Caki2 (cell line): ENCODE measurements at regions not wholly inside any gene's neighbourhood (a gene's known extent, or its start where the extent isn't known, plus 50 kb on each side); places are given as distances from the start of the nearest gene placed in this dataset.

Source experiments
- DNase-seq: peaks from one replicate; pipeline ENCODE4 v3.0.0-alpha.2; 2015; ENCODE audit warnings: low read depth
- in situ Hi-C: cut with HindIII; loops from 2 replicates; pipeline ENCODE4 v1.10.0; 2016; ENCODE audit warnings: low sequenced_read_pairs, low pct_unique_long_range_greater_than_20kb, mixed read lengths

DNA sequence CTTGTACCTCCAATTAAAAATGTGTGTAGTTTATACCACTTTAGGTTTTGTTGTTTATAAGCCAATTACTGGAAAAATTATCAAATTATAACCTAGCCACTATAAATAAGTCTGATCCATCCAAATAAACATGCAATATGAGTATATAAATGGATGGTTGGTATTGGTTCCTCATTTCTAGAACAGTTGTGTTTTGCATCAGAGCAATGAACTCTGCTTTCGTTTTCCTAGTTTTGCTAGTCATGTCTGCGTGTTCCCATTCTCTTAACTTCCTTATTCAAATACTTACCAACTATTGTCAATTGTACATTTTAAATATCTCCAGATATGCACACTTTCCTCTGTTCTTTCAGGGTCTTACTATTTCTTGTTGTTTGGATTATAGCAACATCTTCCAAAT lies 641.7 kb downstream of the NR4A2 start:
- no peak for DNase-seq
- in situ Hi-C loops: no loop called here

DNA sequence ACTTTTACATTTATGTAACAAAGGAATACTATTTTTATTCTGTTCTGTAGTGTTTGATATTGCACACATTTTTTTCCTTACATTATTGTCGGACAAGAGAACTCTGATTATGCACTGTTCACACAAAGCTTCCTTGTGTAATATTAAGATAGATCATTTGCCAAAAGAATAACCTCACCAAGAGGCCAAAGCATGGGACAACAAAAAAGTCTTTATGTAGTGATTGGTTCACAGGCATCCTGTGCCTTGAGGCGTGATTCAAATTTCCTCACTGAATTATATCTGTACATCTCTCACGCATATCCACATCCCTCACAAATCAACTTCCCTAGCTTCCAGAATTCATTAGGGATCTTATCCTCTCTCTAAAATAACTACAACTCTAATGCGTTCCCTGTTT lies 642.7 kb downstream of the NR4A2 start:
- in situ Hi-C loops: no loop called here
- DNase-seq: no peak

DNA sequence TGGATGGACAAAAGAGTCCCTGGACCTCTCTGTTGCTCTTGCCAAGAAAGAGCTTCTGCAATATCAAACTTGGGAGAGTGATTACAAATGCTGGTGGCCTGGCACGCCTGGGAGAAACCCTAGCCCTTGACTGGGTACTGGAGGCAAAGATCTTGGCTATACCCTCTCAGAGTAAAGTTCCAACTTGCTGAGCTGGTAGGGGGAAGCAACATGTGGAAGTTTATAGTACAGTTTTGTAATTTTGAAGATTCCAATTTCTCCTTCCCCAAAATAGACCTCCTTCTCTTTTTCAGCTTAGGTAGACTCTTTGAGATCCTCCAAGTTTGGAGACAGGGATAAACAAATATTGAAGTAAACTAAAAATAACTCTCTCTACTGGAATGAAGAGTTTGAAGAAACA lies 645.3 kb downstream of the NR4A2 start:
- in situ Hi-C loops: no loop called here
- DNase-seq: no peak

DNA sequence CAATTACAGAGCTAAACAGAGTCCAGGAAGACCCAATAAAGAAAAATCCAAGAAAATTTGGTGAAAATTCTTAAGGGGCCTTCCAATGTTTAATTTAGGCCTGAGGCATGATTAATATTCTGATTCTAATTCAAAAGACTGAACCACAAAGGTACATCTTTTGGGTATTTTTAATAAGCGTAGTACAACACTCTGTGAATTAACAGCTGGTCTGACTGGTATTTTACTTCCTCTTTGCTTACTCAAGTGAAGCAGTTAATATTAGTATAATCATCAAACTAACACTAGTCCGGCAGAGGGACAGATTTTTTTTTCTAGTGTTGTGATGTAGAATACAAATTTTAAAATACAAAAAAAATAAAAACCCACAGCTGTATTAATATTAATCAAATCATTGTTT lies 652.9 kb downstream of the NR4A2 start:
- DNase-seq: no peak
- in situ Hi-C loops: no loop called here

DNA sequence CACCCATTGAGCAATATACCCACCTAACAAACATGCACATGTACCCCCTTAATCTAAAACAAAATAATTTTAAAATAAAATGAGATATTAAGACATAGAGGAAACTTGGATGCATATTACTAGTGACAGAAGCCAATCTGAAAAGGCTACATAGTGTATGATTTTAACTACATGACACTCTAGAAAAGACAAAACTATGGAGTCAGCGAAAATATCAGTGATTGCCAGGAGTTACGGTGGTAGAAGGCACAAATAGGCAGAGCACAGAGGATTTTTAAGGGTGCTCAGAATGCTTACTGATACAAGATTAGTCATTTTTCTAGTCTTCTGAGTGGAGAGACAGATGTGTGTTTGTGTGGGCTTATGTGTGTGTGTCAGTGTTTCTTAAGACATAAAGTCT lies 656.6 kb downstream of the NR4A2 start:
- in situ Hi-C loops: no loop called here
- no peak for DNase-seq

DNA sequence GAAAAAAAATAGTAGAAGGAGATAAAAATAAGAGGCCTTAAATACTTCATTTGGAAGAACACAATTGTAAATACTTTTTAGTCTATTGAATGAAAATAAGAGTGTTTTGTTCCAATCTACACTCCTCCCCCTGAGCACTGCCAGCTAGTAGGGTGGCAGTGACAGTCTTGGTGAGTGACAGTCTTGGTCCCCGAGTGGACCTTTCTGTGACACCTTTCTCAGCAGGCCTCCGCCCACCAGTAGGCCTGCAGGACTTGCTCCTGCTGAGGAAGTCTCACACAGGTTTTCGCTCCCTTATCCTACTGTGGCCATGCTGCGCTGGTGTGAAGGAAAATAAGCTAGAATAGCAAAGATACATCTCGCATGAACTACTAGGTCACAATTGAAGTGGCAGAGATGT lies 666.8 kb downstream of the NR4A2 start:
- in situ Hi-C loops: no loop called here
- no peak for DNase-seq

DNA sequence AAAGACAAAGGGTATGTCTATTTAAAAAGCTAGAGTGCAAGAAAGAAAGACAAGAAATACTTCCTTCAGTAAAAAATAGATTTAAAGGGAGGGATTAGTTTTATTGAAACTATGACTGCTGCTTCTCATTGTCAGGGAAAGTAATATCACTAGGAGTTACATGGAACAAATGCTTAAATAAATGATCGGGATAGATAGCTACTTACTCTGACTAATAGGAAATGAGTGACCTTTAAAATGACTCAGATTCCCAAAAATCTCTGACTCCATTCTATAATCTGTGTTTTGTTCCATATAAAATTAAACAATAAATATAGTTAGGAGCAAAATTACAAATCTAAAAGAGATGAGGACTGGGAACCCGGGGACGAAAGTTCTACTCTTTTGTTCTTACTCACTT lies 669.3 kb downstream of the NR4A2 start:
- in situ Hi-C loops: no loop called here
- no peak for DNase-seq

DNA sequence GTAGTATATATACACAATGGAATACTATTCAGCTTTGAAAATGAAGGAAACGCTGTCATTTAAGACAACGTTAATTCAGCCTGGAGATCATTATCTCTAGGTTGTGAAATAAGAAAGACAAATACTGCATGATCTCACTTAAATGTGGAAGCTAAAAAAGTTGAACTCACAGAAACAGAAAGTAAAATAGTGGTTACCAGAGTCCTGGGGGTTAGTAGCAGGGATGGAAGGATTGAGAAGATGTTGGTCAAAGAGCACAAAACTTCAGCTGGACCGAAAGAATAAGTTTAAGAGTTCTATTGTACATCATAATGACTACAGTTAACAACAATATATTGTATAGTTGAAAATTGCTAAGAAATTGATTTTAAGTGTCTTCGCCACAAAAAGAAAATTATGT lies 670.3 kb downstream of the NR4A2 start:
- no peak for DNase-seq
- in situ Hi-C loops: no loop called here

DNA sequence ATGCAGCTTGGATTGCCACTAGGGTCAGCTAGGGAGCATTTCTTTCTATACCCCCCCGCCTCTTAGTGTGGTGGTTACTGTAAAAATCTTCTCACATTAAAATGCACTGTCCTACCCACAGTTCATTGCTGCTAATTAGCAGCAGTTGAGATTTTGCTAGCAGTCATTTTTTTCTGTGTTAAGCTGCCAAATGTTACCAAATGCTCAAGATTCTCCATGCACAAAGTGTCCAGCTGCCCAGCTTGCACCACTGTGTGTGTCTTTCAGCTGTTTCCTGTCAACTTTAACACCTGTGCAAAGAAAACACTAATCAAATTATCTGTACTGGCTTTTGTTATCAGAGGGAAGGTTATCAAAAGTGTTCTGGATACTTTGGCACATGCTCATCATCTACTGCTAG lies 679.3 kb downstream of the NR4A2 start:
- in situ Hi-C loops: no loop called here
- DNase-seq: no peak

DNA sequence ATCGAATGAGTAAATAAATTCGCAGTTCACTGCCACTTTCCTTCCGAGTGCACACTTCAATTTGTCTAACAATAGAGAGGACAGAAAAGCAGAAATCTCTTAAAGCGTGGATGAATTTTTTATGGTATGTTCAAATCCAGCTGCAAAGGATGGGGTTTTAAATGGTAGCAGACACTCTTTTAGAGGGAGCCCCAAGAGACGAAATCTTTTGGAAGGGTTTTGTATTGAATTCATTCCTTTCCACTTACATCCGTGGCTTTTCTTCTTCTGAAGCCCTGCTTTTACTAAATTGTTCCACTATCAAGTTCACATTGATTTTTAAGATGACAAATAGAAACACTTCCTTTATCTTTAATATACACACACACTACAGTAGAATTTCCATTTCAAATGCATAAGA lies 680.7 kb downstream of the NR4A2 start:
- no peak for DNase-seq
- in situ Hi-C loops: no loop called here

DNA sequence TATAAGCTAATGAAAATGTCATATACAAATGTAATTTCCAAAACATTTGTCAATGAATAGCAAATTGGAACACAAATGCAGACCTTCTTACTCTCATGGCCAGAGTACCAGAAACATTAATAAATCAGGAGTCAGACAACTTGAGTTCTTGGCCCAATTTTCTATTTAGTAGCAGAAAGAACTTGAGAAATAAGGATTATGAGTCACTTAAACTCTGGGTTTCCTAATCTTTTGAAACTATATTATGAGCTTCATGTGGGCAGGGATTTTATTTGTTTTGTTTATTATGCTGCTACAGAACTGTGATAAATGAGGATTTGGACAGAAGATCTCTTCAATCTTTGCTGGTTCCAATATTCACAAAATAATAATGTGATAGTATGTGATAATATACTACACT lies 686.7 kb downstream of the NR4A2 start:
- no peak for DNase-seq
- in situ Hi-C loops: no loop called here

DNA sequence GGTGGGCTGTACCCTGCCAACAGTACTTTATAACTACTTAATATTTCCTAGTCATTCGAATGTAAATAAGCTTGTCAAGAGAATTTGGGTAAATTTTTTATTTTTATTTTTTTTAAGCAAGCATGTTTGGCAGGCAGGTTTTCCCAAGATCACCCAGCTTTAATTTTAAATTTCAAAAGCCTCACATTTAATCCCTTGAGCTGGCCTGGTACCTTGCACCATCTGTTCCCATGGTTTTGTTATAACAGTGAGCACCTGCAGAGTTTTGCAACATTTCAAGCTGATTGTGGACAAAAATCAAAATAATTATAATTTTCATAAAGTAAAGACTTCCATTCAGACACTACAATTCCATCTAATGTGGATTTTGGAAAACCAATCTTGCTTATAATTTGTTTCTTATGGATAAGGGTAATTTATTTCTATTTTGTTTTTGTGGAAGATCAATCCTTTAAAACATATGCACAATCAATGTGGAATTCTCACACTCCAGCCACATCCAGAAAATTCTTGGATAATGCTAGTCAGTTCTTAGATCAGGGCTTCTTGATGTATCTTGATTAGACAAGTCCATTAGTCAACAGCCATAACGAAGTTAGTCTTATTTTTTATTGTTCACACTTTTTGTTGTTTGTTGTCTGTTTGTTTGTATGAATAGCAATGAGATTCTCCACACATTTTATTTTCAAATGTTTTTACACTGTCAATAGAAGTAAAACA lies 689.3 kb downstream of the NR4A2 start:
- no peak for DNase-seq
- in situ Hi-C loops: no loop called here

DNA sequence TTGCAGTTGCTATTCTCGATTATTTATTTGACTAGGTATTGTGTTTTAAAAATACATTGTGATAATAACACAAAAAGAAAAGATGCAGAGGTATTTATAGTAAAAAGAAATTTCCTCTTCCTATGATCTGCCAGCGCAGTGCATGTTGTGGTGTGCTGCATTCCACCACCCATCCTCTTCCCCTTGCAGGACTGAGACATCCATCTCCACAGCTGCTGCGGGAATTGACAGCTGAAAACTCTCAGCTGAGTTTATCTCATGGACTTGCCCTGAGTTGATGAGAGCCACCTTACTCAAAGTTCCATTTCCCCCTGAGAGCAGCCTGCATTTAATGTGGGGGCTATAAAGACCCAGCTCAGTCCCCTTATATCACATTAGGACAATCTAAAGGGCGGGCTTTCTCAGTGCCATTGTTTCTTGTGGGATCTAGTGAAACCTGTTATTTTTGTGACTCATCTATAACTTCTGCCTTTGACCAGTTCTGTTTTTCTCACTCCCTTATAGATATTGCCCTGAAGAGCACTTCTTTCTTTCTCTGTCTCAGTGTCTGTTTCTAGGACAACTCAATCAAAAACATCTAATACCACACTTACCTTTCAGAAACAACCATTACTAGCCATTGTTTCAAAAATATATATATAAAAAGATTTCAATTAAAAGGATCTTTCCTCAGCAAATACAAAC lies 698.5 kb downstream of the NR4A2 start:
- in situ Hi-C loops: no loop called here

DNA sequence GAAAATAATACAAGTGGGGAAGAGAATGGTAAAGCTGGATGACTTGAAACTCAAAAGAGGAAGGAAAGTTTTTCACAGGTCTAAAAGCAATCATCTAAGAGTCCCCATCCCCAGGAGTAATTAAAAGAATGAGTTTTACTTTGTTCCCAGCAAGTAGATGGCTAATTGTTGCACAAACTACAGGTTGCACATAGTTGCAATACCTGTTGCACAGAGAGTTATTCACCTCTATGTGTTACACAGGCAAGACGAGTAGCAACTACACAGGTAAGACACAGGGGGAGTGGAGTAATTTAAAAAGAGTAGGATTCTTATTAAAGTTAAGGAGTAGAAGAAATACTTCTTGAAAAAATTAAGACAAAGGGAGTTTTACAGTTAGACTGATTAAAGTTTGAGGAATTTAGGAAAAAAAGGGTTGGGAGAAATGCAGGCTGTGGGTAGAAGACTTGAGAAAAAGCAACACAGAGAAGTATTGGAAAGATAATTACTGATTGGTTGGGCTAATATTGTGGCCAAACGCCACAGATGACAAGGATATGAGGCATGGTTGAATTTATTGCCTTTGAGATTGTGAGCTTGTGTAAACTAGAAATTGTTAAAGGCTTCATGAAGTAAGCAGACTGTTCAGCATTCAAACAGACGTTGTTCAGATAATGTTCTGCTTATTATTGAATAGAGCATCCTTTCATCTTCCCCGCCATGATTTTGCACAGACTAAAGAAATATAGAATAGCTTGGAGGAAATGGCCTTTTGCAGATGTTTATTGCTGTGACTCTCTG lies 699.3 kb downstream of the NR4A2 start:
- no peak for DNase-seq
- in situ Hi-C loops: no loop called here

More for the DNA sequence above, 698.5 kb downstream of the NR4A2 start:
- DNase-seq: no peak

DNA sequence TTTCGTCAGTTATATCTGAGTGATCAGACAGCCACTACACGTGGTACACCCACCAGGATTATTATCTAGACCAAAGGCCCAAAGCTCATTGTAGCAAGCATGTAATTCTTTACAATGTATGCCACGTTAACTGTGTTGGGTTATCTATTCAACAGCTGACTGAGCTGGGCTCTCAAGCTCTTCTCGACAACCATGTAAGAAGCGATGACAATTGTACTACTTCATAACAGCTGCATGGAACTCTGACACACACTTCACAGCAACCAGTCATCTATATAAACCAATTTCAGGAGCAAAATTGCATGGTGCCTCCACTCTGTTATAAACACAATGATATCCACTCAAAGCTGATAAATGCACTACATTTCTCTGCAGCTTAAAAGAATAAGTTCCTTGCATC lies 701.8 kb downstream of the NR4A2 start:
- in situ Hi-C loops: no loop called here
- DNase-seq: no peak

DNA sequence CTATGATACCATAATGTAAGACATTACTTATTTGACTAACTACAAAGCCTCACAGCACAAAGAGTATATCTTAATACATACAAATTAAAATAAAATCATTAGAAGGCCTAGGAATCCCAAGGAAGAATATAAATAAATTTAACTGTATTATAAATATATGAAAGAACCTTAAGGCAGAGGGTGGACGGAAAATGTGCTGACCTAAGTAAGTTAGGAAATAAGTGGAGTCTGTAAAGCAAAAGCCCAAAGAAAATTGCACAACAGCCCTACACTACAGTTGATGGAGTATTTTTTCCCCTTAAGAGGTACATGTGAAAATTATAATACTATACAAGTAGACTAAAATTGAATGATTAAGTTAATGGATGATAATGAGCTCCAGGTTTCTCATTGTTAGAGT lies 710.1 kb downstream of the NR4A2 start:
- DNase-seq: no peak
- in situ Hi-C loops: no loop called here

DNA sequence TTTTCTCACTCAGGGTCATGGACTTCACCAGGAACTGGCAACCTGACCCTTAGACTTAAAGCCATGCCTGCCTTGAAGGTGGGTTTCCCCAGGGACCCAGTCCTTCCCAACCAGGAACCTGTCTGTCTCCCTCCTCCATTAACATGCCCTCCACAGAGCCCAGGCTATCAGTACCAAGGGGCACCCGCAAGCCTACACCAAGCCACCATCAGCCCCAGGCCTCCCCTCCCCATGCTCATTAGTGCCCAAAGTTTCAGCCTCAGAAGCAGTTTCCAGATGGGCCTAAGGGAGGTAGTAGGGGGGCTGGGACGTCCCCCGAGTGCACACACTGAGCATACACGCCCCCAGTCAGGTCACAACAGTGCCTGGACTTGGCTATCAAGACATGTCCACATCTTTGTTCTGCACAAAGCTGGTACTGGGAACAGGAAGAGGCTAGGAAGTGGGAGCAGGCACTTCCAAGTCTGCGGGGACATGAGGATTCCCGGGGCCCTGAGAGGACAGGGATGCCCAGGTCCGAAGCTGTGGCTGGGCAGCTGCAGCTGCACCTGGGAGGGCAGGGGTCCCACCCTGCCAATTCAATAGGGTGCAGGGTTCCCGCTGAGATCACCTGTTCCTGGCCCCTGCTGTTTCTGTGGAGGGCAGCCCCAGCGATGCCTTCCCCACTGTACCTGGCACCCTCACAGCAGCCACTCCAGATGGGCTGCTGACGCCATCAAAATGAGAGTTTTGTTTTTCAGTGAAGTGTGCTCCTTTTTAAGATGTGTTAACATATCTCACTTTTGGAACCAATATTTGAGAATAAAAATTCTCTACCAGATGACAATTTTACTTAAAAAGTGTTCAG lies 731.4 kb downstream of the NR4A2 start:
- in situ Hi-C loops: no loop called here
- DNase-seq: no peak

DNA sequence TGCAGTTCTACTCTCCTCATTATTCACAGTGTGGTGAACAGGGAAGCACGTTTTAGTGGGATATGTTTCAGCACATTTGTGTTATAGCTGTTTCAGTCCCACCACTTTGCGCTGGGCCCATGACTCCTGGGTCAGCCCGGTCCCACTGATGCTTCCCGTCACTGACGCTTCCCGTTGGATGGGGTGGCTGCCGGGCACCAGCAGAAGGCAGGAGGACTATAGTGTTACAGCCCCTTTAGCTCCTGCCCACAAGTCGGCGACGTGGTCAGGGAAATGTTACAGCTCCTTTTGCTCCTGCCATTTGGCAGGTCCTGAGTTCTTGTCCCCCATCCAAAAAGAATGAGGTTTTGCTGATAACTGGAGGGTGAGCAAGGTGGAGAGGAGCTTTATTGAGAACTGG lies 732.2 kb downstream of the NR4A2 start:
- in situ Hi-C loops: no loop called here
- DNase-seq: no peak

DNA sequence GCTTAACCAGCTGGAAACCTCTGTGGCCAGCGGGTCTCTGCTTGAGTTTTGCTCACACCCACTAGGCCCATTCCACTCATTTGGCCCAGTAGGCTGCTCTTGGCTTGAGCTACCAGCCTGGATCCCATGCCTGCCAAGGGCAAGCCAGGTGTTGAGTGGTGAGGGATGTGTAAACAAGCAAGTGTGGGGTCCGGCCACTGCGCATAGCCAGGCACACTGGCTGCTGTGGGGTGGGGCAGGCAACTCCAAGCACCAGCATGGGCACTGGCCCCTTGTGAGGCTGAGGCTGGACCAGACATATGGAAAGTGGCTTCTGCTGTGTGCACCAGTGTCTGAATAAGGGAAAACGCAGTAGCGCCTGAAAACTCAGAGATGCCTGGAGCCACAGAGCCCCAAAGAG lies 732.7 kb downstream of the NR4A2 start:
- in situ Hi-C loops: no loop called here

More for the DNA sequence above, 732.7 kb downstream of the NR4A2 start:
- no peak for DNase-seq
